Esophagus (tissue), 2 donors: ENCODE measurements at regions not wholly inside any gene's neighbourhood (a gene's known extent, or its start where the extent isn't known, plus 50 kb on each side); places are given as distances from the start of the nearest gene placed in this dataset.

Experiments used
- H3K27ac ChIP-seq, 2 donors: one replicate each; pipeline ENCODE4 v1.5.1; 2013; ENCODE audit warnings: low read depth in 2 of 2, mild to moderate bottlenecking in 2 of 2, inconsistent platforms in 1 of 2, low read length in 1 of 2, moderate library complexity in 1 of 2
- H3K27me3 ChIP-seq, 2 donors: one replicate each; pipeline ENCODE4 v1.6.1; 2013; ENCODE audit warnings: low read length in 2 of 2, control low read depth in 1 of 2, mild to moderate bottlenecking in 1 of 2; ENCODE audit not compliant: insufficient read depth in 2 of 2, control insufficient read depth in 1 of 2
- H3K36me3 ChIP-seq, 2 donors: one replicate each; pipeline ENCODE4 v1.6.1; 2013; ENCODE audit warnings: low read length in 1 of 2; ENCODE audit not compliant: control insufficient read depth in 2 of 2, insufficient read depth in 2 of 2
- H3K4me1 ChIP-seq, 2 donors: one replicate each; pipeline ENCODE4 v1.6.1; 2013; ENCODE audit warnings: low read length in 1 of 2; ENCODE audit not compliant: control insufficient read depth in 2 of 2, insufficient read depth in 2 of 2
- H3K4me3 ChIP-seq, 2 donors: one replicate each; pipeline ENCODE4 v1.5.1; 2013; ENCODE audit warnings: low read length in 2 of 2, mild to moderate bottlenecking in 2 of 2, low read depth in 1 of 2, moderate library complexity in 1 of 2
- H3K9me3 ChIP-seq, 2 donors: one replicate each; pipeline ENCODE4 v1.6.1; 2013; ENCODE audit warnings: mild to moderate bottlenecking in 2 of 2, low read depth in 1 of 2, low read length in 1 of 2, moderate library complexity in 1 of 2; ENCODE audit not compliant: control insufficient read depth in 2 of 2, insufficient read depth in 1 of 2
- WGBS, 2 donors: extraction: QIAGEN DNeasy Blood & Tissue Kit; methylation state at CpG; one replicate each; pipeline ENCODE4 v1.1.7; 2013; 5-methylcytosine and 5-hydroxymethylcytosine counted together
- donor health status: healthy with polysubstance abuse.
- donor health status: Bipolar disorder and iron deficiency.

DNA sequence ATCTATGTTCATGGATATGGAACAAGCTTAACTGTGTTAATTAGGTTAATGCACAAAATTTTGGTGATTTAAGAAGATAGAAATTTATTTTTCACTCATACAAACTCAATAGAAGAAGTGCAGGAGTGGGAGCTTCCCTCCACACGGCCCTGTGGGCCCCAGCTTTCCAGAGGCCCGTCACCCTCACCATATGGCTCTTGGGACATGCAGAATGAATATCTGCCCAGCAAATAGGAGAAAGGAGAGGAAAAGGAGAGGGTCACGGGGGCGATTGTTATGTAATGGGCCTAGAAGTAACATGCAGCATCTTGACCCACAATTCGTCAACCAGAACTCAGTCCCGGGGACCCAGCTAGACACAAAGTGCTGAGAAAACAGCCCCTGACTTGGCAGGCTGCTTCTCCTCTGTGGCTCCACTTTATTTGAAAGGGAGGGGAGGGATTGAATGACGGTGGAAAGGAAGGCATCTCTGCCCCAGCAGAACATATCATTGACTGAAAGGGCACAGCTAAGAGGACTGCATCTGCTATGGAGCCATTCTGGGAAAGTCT, 648.2 kb upstream of the ID2 start:
- Histone ChIP-seq H3K4me3 (no peak overlapping the region), H3K4me1 (no peaks in the 10 kb centered on the region), H3K36me3 (no peaks in the 10 kb centered on the region), H3K27ac (no peak overlapping the region), H3K9me3 (no peaks in the 10 kb centered on the region), H3K27me3 (peaks cover 0 to 3% of the 10 kb centered on the region in 2 donors)
- WGBS, 2 donors = 82 to 83% methylated on average over 7 of the region's 7 CpGs

DNA sequence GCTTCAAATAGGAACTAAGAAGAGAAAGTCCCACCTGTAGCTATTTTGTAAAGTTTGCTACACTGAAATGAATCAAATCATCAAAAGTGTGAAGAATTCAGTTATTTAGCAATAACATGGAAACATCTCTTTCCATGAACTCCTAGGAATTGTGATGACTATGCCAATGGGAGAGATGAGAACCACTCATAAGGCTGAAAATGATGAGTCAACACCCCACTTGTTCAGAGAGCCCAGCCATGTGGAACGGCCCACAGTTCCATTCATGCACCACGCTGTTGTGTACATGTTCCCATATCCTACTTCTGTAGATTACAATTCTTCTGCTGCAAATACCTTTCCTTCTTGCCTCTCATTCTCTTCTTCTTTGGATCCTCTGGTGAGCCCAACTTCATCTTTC, 645.5 kb upstream of the ID2 start:
- no peaks in the 10 kb centered on the region for H3K27me3 ChIP-seq
- H3K9me3 ChIP-seq = no peaks in the 10 kb centered on the region
- no peak overlapping the region for H3K27ac ChIP-seq
- no peaks in the 10 kb centered on the region for H3K4me1 ChIP-seq
- no peaks in the 10 kb centered on the region for H3K36me3 ChIP-seq
- H3K4me3 ChIP-seq = no peak overlapping the region
- WGBS, 2 donors = 84 to 92% methylated on average over 2 of the region's 2 CpGs

DNA sequence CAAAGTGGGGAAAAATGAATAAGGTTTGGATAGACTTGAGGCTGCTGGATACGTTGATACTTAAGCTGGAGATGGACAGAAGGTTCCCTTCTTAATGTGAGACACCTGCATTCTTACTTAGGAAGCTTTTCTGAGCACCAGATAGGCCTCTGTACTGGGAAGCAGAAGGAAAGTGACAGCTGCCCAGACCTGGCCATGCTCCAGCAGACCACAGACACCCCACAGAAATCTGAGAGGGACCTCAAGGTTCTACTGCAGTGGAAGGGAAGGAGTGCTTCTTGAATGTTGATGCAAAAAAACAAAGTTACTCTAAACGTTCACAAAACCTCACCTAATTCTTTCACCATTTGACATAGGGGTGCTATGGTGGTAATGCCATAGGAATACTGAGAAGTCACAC, 642.1 kb upstream of the ID2 start:
- no peaks in the 10 kb centered on the region for H3K9me3 ChIP-seq
- no peaks in the 10 kb centered on the region for H3K36me3 ChIP-seq
- H3K27ac ChIP-seq = no peak overlapping the region
- WGBS, 2 donors = 63 to 73% methylated on average over 2 of the region's 2 CpGs
- no peaks in the 10 kb centered on the region for H3K4me1 ChIP-seq
- no peaks in the 10 kb centered on the region for H3K27me3 ChIP-seq
- no peak overlapping the region for H3K4me3 ChIP-seq

DNA sequence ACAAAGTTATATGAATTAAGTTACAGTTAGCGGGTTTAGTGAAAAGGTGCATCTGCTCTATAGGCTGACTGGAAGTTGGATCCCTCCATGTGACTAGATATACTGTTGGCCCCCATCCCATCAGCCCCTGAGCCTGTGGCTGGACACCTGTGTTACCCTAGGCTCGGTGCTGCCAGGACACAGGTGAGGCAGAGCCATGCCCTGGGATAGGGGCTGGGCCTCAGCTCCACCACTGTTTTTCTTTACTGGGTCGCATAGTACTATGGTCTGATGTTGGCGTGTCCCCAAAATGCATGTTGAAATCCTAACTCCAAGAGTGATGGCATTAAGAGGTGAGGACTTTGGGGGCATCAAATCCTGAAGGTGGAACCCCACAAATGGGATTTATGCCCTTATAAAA, 638.6 kb upstream of the ID2 start:
- WGBS, 2 donors = 92% methylated on average over 4 of the region's 4 CpGs
- Histone ChIP-seq H3K36me3 (no peaks in the 10 kb centered on the region), H3K27ac (no peak overlapping the region), H3K4me3 (no peak overlapping the region), H3K9me3 (no peaks in the 10 kb centered on the region), H3K4me1 (no peaks in the 10 kb centered on the region), H3K27me3 (no peaks in the 10 kb centered on the region)

DNA sequence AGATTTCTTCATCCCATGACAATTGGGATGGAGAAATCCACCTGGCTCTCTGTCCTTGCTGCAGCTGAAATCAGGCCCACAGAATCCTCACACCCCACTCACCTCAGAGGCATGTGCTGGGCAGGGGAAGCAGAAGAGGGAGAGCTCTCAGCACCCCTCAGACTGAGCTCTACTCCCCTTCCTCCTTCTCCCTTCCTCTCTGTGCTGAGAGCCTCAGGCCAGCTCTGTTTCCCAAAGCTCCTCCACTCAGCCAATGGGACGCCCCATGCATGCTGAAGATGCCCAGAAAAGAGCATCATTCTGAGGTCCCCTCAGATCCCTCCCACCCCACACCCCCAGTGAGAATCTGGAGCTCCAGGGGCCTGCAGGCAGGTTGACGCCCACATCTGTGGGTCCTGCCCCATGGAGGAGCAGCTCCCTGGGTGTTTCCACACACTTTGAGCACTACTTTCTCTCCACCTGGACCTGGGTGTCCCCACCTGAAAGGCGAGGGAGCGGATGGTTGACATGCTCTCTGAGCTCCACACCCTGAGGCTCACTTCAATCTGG, 637.7 kb upstream of the ID2 start:
- H3K9me3 ChIP-seq = no peaks in the 10 kb centered on the region
- 88 to 95% methylated on average over 4 of the region's 4 CpGs for WGBS, 2 donors
- no peaks in the 10 kb centered on the region for H3K36me3 ChIP-seq
- H3K4me3 ChIP-seq = no peak overlapping the region
- H3K27me3 ChIP-seq = no peaks in the 10 kb centered on the region
- H3K27ac ChIP-seq = no peak overlapping the region
- no peaks in the 10 kb centered on the region for H3K4me1 ChIP-seq

DNA sequence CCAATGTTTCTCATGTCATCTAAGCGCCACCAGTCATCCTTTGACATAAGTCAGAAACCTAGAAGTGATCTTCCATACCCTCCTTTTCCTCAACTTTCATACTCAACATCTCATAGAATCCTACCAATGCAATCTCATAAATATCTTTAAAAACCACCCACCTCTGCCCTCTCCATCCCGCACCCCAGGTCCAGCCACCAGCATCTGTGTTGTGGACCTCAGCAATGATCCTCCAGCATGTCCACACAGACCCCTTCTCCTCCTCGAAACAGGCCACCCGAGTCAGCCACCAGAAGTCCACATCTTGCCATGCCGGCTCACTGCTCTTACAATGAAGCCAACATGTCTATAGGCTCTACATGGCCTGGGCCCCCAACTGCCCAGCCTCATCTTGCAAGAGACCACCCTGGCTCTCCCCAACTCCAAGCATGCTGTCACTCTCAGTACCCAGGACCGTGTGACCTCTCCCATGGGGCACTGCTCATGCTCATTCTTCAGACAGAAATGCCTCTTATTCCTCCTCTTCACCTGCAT, 636.7 kb upstream of the ID2 start:
- Histone ChIP-seq H3K36me3 (no peaks in the 10 kb centered on the region), H3K27ac (no peak overlapping the region), H3K4me1 (no peaks in the 10 kb centered on the region), H3K4me3 (no peak overlapping the region), H3K27me3 (no peaks in the 10 kb centered on the region), H3K9me3 (no peaks in the 10 kb centered on the region)
- 92 to 95% methylated on average over 6 of the region's 6 CpGs for WGBS, 2 donors

DNA sequence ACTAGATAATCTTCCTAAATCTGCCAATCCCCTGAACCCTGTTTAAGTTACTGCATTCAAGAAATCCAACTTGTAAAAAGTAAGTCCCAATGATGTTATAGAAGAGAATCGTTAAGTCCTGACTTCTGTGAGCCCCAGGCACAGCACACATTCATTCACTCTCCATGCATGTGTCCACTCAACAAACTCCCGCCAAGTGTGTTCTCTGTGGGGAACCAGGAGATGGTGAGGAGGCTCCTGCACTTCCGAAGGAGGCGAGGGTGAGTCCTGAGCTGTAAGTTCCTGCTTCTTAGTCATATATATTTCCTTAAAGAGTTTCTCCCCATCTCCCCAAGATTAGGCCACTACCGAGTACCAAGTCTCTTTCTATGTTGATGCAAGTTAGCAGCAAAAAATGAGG, 635.0 kb upstream of the ID2 start:
- Histone ChIP-seq H3K27me3 (no peaks in the 10 kb centered on the region), H3K36me3 (no peaks in the 10 kb centered on the region), H3K9me3 (no peaks in the 10 kb centered on the region), H3K4me3 (no peak overlapping the region), H3K4me1 (peaks cover 0 to 3% of the 10 kb centered on the region in 2 donors), H3K27ac (no peak overlapping the region)
- WGBS, 2 donors = 96 to 98% methylated on average over 5 of the region's 5 CpGs

DNA sequence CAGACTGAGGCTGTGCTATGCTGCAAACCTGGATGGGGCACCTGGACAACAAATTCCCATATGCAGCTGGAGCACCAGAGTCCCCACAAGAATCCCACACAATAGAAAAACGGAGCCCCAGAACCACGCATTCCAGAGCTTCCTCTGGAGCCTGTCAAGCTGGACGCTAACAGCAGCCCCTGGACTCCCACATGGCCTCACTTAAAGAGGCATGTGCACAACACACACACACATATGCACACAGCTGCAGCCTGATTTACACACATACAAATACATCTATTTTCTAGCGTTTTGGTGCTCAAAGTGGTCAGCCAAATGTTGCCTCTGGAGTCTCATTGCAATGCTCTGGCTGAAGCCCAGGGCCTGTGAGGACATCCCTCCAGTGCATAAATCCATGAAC, 632.7 kb upstream of the ID2 start:
- Histone ChIP-seq H3K36me3 (no peaks in the 10 kb centered on the region), H3K9me3 (no peaks in the 10 kb centered on the region), H3K27me3 (no peaks in the 10 kb centered on the region), H3K4me1 (peaks cover 0 to 3% of the 10 kb centered on the region in 2 donors), H3K4me3 (no peak overlapping the region), H3K27ac (no peak overlapping the region)
- WGBS, 2 donors = 77 to 83% methylated on average over 4 of the region's 4 CpGs

DNA sequence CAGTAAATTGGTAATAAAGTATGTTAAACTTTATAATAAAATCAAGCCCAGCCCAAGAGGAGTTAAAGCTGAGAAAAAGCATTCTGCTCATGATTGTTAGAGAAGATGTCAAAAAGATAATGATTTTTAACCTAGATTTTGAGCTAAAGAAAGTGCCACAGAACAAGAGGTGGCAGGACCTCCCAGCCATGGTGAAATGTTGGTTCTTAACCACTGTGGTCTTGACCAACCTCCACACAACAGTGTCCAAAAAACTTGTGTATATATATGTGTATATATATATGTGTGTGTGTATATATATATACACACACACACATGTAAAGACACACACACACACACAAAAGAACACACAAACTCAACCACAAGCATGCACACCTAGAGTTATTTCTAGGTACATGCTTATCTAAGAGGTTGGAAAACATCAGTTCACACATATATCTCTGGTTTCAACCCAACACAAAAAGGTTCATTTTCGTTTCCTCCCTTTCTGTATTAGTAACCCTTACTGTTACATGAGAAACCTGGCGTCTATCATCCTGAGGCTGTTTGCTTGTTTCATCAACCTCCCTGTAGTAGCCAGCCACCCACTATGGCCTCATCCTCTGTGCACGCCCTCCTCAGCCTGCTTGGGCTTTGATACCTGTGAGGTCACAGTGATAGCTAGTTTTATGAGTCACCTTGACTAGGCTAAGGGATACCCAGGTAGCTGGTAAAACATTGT, 631.8 kb upstream of the ID2 start:
- no peak overlapping the region for H3K4me3 ChIP-seq
- no peaks in the 10 kb centered on the region for H3K36me3 ChIP-seq
- no peak overlapping the region for H3K27ac ChIP-seq
- peaks cover 0 to 3% of the 10 kb centered on the region in 2 donors for H3K4me1 ChIP-seq
- WGBS, 2 donors = 79 to 84% methylated on average over 3 of the region's 3 CpGs
- no peaks in the 10 kb centered on the region for H3K9me3 ChIP-seq
- no peaks in the 10 kb centered on the region for H3K27me3 ChIP-seq

DNA sequence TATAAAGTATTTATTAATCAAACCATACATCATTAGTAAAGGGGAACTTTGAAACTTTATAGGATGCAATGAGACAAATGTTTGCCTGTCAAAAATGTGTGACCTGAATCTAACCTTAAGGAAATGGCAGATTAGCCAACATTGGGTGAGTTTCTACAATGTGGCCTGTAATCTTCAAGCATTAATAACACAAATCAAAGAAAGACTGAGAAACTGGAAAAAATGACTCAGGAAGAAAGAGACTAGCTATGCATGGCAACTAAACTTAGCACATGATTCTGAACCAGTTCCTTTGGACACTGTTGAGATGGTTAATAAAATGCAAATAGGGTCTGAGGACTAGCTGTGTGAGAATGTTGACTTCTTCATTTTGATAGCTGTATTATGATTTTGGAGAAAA, 628.6 kb upstream of the ID2 start:
- Histone ChIP-seq H3K27ac (no peak overlapping the region), H3K4me3 (no peak overlapping the region), H3K27me3 (no peaks in the 10 kb centered on the region), H3K36me3 (no peaks in the 10 kb centered on the region), H3K4me1 (peaks cover 0 to 3% of the 10 kb centered on the region in 2 donors), H3K9me3 (no peaks in the 10 kb centered on the region)
